Fibroblast of peridontal ligament (primary cell): ENCODE measurements at regions not wholly inside any gene's neighbourhood (a gene's known extent, or its start where the extent isn't known, plus 50 kb on each side); places are given as distances from the start of the nearest gene placed in this dataset.

ENCODE experiments used
- DNase-seq: peaks from one replicate; pipeline ENCODE4 v3.0.0-alpha.2; 2010; ENCODE audit errors: extremely low read depth

GRCh38 chr3:5428607-5429516 is 241.4 kb downstream of the EDEM1 start:
- no peak for DNase-seq

- no peak for DNase-seq
These were observed 242.0 kb downstream of the EDEM1 start for GRCh38 chr3:5429517-5429890.

- no peak for DNase-seq
These were observed 243.2 kb downstream of the EDEM1 start for GRCh38 chr3:5430701-5431100.

GRCh38 chr3:5431146-5431545 is 243.6 kb downstream of the EDEM1 start:
- DNase-seq = no peak

- no peak for DNase-seq
These were observed 244.4 kb downstream of the EDEM1 start for GRCh38 chr3:5431811-5432378.

- no peak for DNase-seq
These were observed 249.8 kb downstream of the EDEM1 start for GRCh38 chr3:5437296-5437782.

GRCh38 chr3:5437783-5438323 is 250.3 kb downstream of the EDEM1 start:
- DNase-seq = no peak

- no peak for DNase-seq
These were observed 253.9 kb downstream of the EDEM1 start for GRCh38 chr3:5441401-5441800.

- no peak for DNase-seq
These were observed 254.7 kb downstream of the EDEM1 start for GRCh38 chr3:5442106-5442785.

GRCh38 chr3:5442786-5443138 is 255.3 kb downstream of the EDEM1 start:
- DNase-seq = no peak

- DNase-seq = no peak
These were observed 256.7 kb downstream of the EDEM1 start for GRCh38 chr3:5444253-5444652.

GRCh38 chr3:5445676-5446201 is 258.2 kb downstream of the EDEM1 start:
- no peak for DNase-seq

- no peak for DNase-seq
These were observed 260.7 kb downstream of the EDEM1 start for GRCh38 chr3:5448246-5448645.

- DNase-seq = no peak
These were observed 261.3 kb downstream of the EDEM1 start for GRCh38 chr3:5448816-5449215.

- no peak for DNase-seq
These were observed 268.7 kb downstream of the EDEM1 start for GRCh38 chr3:5456199-5456598.

GRCh38 chr3:5458526-5458925 is 271.0 kb downstream of the EDEM1 start:
- no peak for DNase-seq

GRCh38 chr3:5462086-5462485 is 274.6 kb downstream of the EDEM1 start:
- DNase-seq = no peak

GRCh38 chr3:5463991-5464390 is 276.5 kb downstream of the EDEM1 start:
- DNase-seq = no peak

- DNase-seq = no peak
These were observed 277.1 kb downstream of the EDEM1 start for GRCh38 chr3:5464649-5465048.

- DNase-seq = no peak
These were observed 277.7 kb downstream of the EDEM1 start for GRCh38 chr3:5465183-5465582.

GRCh38 chr3:5466065-5466464 is 278.6 kb downstream of the EDEM1 start:
- DNase-seq = no peak

- DNase-seq = no peak
These were observed 279.2 kb downstream of the EDEM1 start for GRCh38 chr3:5466717-5467116.
